OCI-LY1 (cell line): ENCODE measurements at regions not wholly inside any gene's neighbourhood (a gene's known extent, or its start where the extent isn't known, plus 50 kb on each side); places are given as distances from the start of the nearest gene placed in this dataset.

Source experiments
- H2AFZ ChIP-seq: fragments of 200-600 bp; sonication (generic), shearing (Covaris generic); 2 replicates; pipeline ENCODE4 v1.6.0; 2014; ENCODE audit warnings: antibody characterized with exemption, mild to moderate bottlenecking, low read length
- H3F3A ChIP-seq: fragments of 200-600 bp; sonication (generic), shearing (Covaris generic); 2 replicates; pipeline ENCODE4 v1.6.0; 2014; ENCODE audit warnings: mild to moderate bottlenecking, antibody characterized with exemption, low read length, moderate library complexity; ENCODE audit not compliant: insufficient read depth
- H3K27ac ChIP-seq: fragments of 200-600 bp; sonication (generic); 2 replicates; pipeline ENCODE4 v1.5.1; 2014; ENCODE audit warnings: low read length, mixed run types, mild to moderate bottlenecking, low read depth; ENCODE audit not compliant: poor library complexity, severe bottlenecking
- H3K27me3 ChIP-seq: fragments of 200-600 bp; sonication (generic); 2 replicates; pipeline ENCODE4 v1.6.0; 2014; ENCODE audit warnings: antibody characterized with exemption, mild to moderate bottlenecking, low read length, moderate library complexity; ENCODE audit not compliant: insufficient read depth
- H3K36me3 ChIP-seq: fragments of 200-600 bp; sonication (generic); 2 replicates; pipeline ENCODE4 v1.6.1; 2014; ENCODE audit warnings: mild to moderate bottlenecking, antibody characterized with exemption, low read length, moderate library complexity, mixed read lengths; ENCODE audit not compliant: insufficient read depth
- H3K4me1 ChIP-seq: fragments of 200-600 bp; sonication (generic); 2 replicates; pipeline ENCODE4 v1.5.1; 2014; ENCODE audit warnings: mild to moderate bottlenecking, low read length, moderate library complexity; ENCODE audit not compliant: insufficient read depth, severe bottlenecking
- H3K4me2 ChIP-seq: fragments of 200-600 bp; sonication (generic), shearing (Covaris generic); 2 replicates; pipeline ENCODE4 v1.6.1; 2014; ENCODE audit warnings: low read length
- H3K4me3 ChIP-seq: fragments of 200-600 bp; sonication (generic); 2 replicates; pipeline ENCODE4 v1.5.1; 2014; ENCODE audit warnings: low read length, low read depth, mild to moderate bottlenecking, mixed read lengths; ENCODE audit not compliant: poor library complexity, severe bottlenecking
- H3K79me2 ChIP-seq: fragments of 200-600 bp; shearing (Covaris generic); 2 replicates; pipeline ENCODE4 v1.6.1; 2016; ENCODE audit warnings: mixed run types, low read length, mixed read lengths; ENCODE audit not compliant: insufficient read depth
- H3K9ac ChIP-seq: fragments of 200-600 bp; sonication (generic), shearing (Covaris generic); 2 replicates; pipeline ENCODE4 v1.6.1; 2014; ENCODE audit warnings: mild to moderate bottlenecking, low read length, mixed read lengths
- H3K9me2 ChIP-seq: fragments of 200-600 bp; sonication (generic), shearing (Covaris generic); 2 replicates; pipeline ENCODE4 v1.6.1; 2014; ENCODE audit warnings: low read depth, mild to moderate bottlenecking, low read length, mixed read lengths
- H3K9me3 ChIP-seq: fragments of 200-600 bp; shearing (Covaris generic); 2 replicates; pipeline ENCODE4 v1.6.1; 2014; ENCODE audit warnings: low read length, mixed read lengths
- H4K20me1 ChIP-seq: fragments of 200-600 bp; sonication (generic), shearing (Covaris generic); 2 replicates; pipeline ENCODE4 v1.6.0; 2016; ENCODE audit warnings: mild to moderate bottlenecking, low read length; ENCODE audit not compliant: insufficient read depth
- EZH2 ChIP-seq: fragments of 200-600 bp; sonication (generic), shearing (Covaris generic); IDR thresholded peaks from 2 replicates; pipeline ENCODE4 v1.8.0; 2017; ENCODE audit warnings: borderline replicate concordance, mixed run types, mild to moderate bottlenecking, antibody characterized with exemption, low read length, moderate library complexity, mixed read lengths
- TF ChIP-seq, protein P1 (sequence below): fragments of 200-600 bp; sonication (generic), shearing (Covaris generic); IDR thresholded peaks from 2 replicates; pipeline ENCODE4 v1.5.1; 2017; ENCODE audit warnings: mild to moderate bottlenecking, antibody characterized with exemption, low read length, moderate library complexity, mixed read lengths

- H3K36me3 ChIP-seq = no peaks in the 10 kb centered on the region
- no peaks in the 10 kb centered on the region for H3K9me3 ChIP-seq
- no peak overlapping the region for H3K9ac ChIP-seq
- H3F3A ChIP-seq = no peaks in the 10 kb centered on the region
- no peak overlapping the region for H3K4me2 ChIP-seq
- no peaks in the 10 kb centered on the region for H3K4me1 ChIP-seq
- no peaks in the 10 kb centered on the region for H3K27me3 ChIP-seq
- no peak overlapping the region for H3K27ac ChIP-seq
- TF ChIP-seq, protein P1, sequence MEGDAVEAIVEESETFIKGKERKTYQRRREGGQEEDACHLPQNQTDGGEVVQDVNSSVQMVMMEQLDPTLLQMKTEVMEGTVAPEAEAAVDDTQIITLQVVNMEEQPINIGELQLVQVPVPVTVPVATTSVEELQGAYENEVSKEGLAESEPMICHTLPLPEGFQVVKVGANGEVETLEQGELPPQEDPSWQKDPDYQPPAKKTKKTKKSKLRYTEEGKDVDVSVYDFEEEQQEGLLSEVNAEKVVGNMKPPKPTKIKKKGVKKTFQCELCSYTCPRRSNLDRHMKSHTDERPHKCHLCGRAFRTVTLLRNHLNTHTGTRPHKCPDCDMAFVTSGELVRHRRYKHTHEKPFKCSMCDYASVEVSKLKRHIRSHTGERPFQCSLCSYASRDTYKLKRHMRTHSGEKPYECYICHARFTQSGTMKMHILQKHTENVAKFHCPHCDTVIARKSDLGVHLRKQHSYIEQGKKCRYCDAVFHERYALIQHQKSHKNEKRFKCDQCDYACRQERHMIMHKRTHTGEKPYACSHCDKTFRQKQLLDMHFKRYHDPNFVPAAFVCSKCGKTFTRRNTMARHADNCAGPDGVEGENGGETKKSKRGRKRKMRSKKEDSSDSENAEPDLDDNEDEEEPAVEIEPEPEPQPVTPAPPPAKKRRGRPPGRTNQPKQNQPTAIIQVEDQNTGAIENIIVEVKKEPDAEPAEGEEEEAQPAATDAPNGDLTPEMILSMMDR = no peak
- no peak for TF ChIP-seq EZH2
- H2AFZ ChIP-seq = no peak overlapping the region
- no peaks in the 10 kb centered on the region for H4K20me1 ChIP-seq
- no peak overlapping the region for H3K4me3 ChIP-seq
- H3K9me2 ChIP-seq = no peaks in the 10 kb centered on the region
- no peaks in the 10 kb centered on the region for H3K79me2 ChIP-seq
These were observed 235.7 kb upstream of the HAND2 start for GRCh38 chr4:173765751-173766150.

GRCh38 chr4:173763389-173763788 is 233.4 kb upstream of the HAND2 start:
- Histone ChIP-seq H3K27me3 (no peaks in the 10 kb centered on the region), H3K9me3 (no peaks in the 10 kb centered on the region), H3K4me2 (no peak overlapping the region), H4K20me1 (no peaks in the 10 kb centered on the region), H3K4me1 (no peaks in the 10 kb centered on the region), H3K9me2 (no peaks in the 10 kb centered on the region), H3K4me3 (no peak overlapping the region), H3K27ac (no peak overlapping the region), H3F3A (no peaks in the 10 kb centered on the region), H3K9ac (no peak overlapping the region), H3K36me3 (no peaks in the 10 kb centered on the region), H3K79me2 (no peaks in the 10 kb centered on the region), H2AFZ (no peak overlapping the region)
- no peak for TF ChIP-seq EZH2

- Histone ChIP-seq H3F3A (no peaks in the 10 kb centered on the region), H3K9me3 (no peaks in the 10 kb centered on the region), H3K9me2 (no peaks in the 10 kb centered on the region), H2AFZ (no peak overlapping the region), H3K79me2 (no peaks in the 10 kb centered on the region), H3K36me3 (no peaks in the 10 kb centered on the region), H4K20me1 (no peaks in the 10 kb centered on the region), H3K9ac (no peak overlapping the region), H3K27ac (no peak overlapping the region), H3K4me3 (no peak overlapping the region), H3K4me1 (no peaks in the 10 kb centered on the region), H3K27me3 (no peaks in the 10 kb centered on the region), H3K4me2 (no peak overlapping the region)
- TF ChIP-seq, protein P1 = no peak
- TF ChIP-seq EZH2 = no peak
These were observed 231.9 kb upstream of the HAND2 start for GRCh38 chr4:173761938-173762337.

- Histone ChIP-seq H3K79me2 (no peaks in the 10 kb centered on the region), H2AFZ (no peak overlapping the region), H3K9ac (no peak overlapping the region), H3K4me2 (no peak overlapping the region), H3K27me3 (no peaks in the 10 kb centered on the region), H3K27ac (no peak overlapping the region), H4K20me1 (no peaks in the 10 kb centered on the region), H3F3A (no peaks in the 10 kb centered on the region), H3K36me3 (no peaks in the 10 kb centered on the region), H3K9me2 (no peaks in the 10 kb centered on the region), H3K9me3 (no peaks in the 10 kb centered on the region), H3K4me1 (no peaks in the 10 kb centered on the region), H3K4me3 (no peak overlapping the region)
- no peak for TF ChIP-seq EZH2
- TF ChIP-seq, protein P1 = no peak
These were observed 231.2 kb upstream of the HAND2 start for GRCh38 chr4:173761236-173761635.
